ENCODE measurements at regions not wholly inside any gene's neighbourhood (a gene's known extent, or its start where the extent isn't known, plus 50 kb on each side); places are given as distances from the start of the nearest gene placed in this dataset.

GRCh38 chr15:35993196-35993595 lies 447.2 kb upstream of the DPH6 start:
- Histone ChIP-seq H2AFZ (no peak overlapping the region), H3K4me1 (replicated peaks; ENCODE audit: insufficient read depth) (no peaks in the 10 kb centered on the region), H3K4me3 (no peak overlapping the region), H3K9me2 (ENCODE audit: insufficient read depth) (no peaks in the 10 kb centered on the region), H3K79me2 (ENCODE audit: low read depth) (no peaks in the 10 kb centered on the region), H3K9me3 (ENCODE audit: insufficient read depth, low read depth) (no peaks in the 10 kb centered on the region), H3F3A (ENCODE audit: insufficient read depth, low read depth) (no peaks in the 10 kb centered on the region), H3K27ac (no peak overlapping the region), H3K27me3 (ENCODE audit: insufficient read depth, low read depth) (no peaks in the 10 kb centered on the region), H4K20me1 (ENCODE audit: insufficient read depth) (no peaks in the 10 kb centered on the region), H3K36me3 (ENCODE audit: low read depth) (no peaks in the 10 kb centered on the region), H3K4me2 (no peak overlapping the region)
- ChIA-PET POLR2A (ENCODE audit: unreplicated experiment) (no interaction called here), CTCF (no interaction called here)
- BruUV-seq (replicated peaks), result no TSS peak
- TF ChIP-seq CTCF (conservative IDR thresholded peaks at IDR 0.05), result no peak
- no peak for TF ChIP-seq EZH2 (IDR thresholded peaks at IDR 0.05; ENCODE audit: low read depth)
- intact Hi-C loops (cut with micrococcal nuclease; ENCODE audit: unreplicated experiment), result no loop called here
- DNase-seq, result no peak

GRCh38 chr15:35994876-35995275 lies 448.9 kb upstream of the DPH6 start:
- Histone ChIP-seq H2AFZ (no peak overlapping the region), H3K4me3 (no peak overlapping the region), H3K9me2 (ENCODE audit: insufficient read depth) (no peaks in the 10 kb centered on the region), H3K4me2 (no peak overlapping the region), H3K36me3 (ENCODE audit: low read depth) (no peaks in the 10 kb centered on the region), H3K79me2 (ENCODE audit: low read depth) (no peaks in the 10 kb centered on the region), H3K9me3 (ENCODE audit: insufficient read depth, low read depth) (no peaks in the 10 kb centered on the region), H3K4me1 (replicated peaks; ENCODE audit: insufficient read depth) (no peaks in the 10 kb centered on the region), H3K27me3 (ENCODE audit: insufficient read depth, low read depth) (no peaks in the 10 kb centered on the region), H4K20me1 (ENCODE audit: insufficient read depth) (no peaks in the 10 kb centered on the region), H3K27ac (no peak overlapping the region), H3F3A (ENCODE audit: insufficient read depth, low read depth) (no peaks in the 10 kb centered on the region)
- POLR2A ChIA-PET (ENCODE audit: unreplicated experiment), result no interaction called here
- DNase-seq, result no peak
- intact Hi-C loops (cut with micrococcal nuclease; ENCODE audit: unreplicated experiment), result no loop called here
- no TSS peak for BruUV-seq (replicated peaks)
- CTCF ChIA-PET, result no interaction called here
- TF ChIP-seq EZH2 (IDR thresholded peaks at IDR 0.05; ENCODE audit: low read depth) (no peak), CTCF (conservative IDR thresholded peaks at IDR 0.05) (no peak)

- H3K4me2 ChIP-seq, result no peak overlapping the region
- intact Hi-C loops (cut with micrococcal nuclease; ENCODE audit: unreplicated experiment), result no loop called here
- no peaks in the 10 kb centered on the region for H3K27me3 ChIP-seq (ENCODE audit: insufficient read depth, low read depth)
- no peaks in the 10 kb centered on the region for H3K36me3 ChIP-seq (ENCODE audit: low read depth)
- no peaks in the 10 kb centered on the region for H3K9me2 ChIP-seq (ENCODE audit: insufficient read depth)
- H3K9me3 ChIP-seq (ENCODE audit: insufficient read depth, low read depth), result no peaks in the 10 kb centered on the region
- no peak overlapping the region for H3K4me3 ChIP-seq
- ChIA-PET POLR2A (ENCODE audit: unreplicated experiment) (no interaction called here), CTCF (no interaction called here)
- no peak for DNase-seq
- no peak overlapping the region for H3K27ac ChIP-seq
- no peaks in the 10 kb centered on the region for H3K79me2 ChIP-seq (ENCODE audit: low read depth)
- H2AFZ ChIP-seq, result no peak overlapping the region
- H4K20me1 ChIP-seq (ENCODE audit: insufficient read depth), result no peaks in the 10 kb centered on the region
- no TSS peak for BruUV-seq (replicated peaks)
- H3K4me1 ChIP-seq (replicated peaks; ENCODE audit: insufficient read depth), result no peaks in the 10 kb centered on the region
- no peak for TF ChIP-seq EZH2 (IDR thresholded peaks at IDR 0.05; ENCODE audit: low read depth)
- no peak for TF ChIP-seq CTCF (conservative IDR thresholded peaks at IDR 0.05)
- no peaks in the 10 kb centered on the region for H3F3A ChIP-seq (ENCODE audit: insufficient read depth, low read depth)
These were observed 453.0 kb upstream of the DPH6 start for GRCh38 chr15:35998663-35999602.

Measured in PC-9 (cell line).